H7 (cell line): ENCODE measurements at regions not wholly inside any gene's neighbourhood (a gene's known extent, or its start where the extent isn't known, plus 50 kb on each side); places are given as distances from the start of the nearest gene placed in this dataset.
A peak's percentile ranks its signal among the peaks of the same experiment; 100 is the strongest.

Experiments used
- DNase-seq: peaks from one replicate; pipeline ENCODE4 v3.0.0; 2012
- H3K27me3 ChIP-seq: 2 replicates; pipeline ENCODE4 v1.6.0; 2011; ENCODE audit warnings: mild to moderate bottlenecking, low read length; ENCODE audit not compliant: control insufficient read depth, insufficient read depth
- H3K36me3 ChIP-seq: replicated peaks from 2 replicates; pipeline ENCODE4 v1.5.1; 2011; ENCODE audit warnings: low read length; ENCODE audit not compliant: control insufficient read depth, insufficient read depth
- H3K4me3 ChIP-seq: 2 replicates; pipeline ENCODE4 v1.5.1; 2011; ENCODE audit warnings: low read depth, mild to moderate bottlenecking, control low read depth, low read length, moderate library complexity; ENCODE audit not compliant: insufficient read depth

DNA sequence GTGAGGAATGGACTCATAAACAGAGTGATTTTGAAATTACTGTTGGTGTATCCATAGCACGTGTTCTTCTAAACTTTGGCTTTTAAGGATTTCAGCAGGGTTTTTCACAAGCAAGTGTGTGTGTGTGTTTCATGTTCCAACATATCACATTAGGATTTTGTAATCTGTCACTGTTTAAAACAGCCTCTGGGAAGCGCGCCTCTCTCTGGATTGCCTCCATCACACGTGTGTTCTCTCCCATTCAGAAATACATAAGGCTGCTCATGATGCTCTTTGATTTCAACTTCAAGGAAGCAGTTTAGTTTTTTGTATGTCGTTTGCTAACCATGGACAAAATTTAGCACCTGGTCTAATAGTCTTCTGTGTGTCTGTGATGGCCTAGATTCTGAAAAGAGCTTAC is 370.4 kb downstream of the MTX2 start:
- Histone ChIP-seq H3K4me3 (no peak overlapping the region), H3K27me3 (peaks cover 28% of the 10 kb centered on the region), H3K36me3 (no peaks in the 10 kb centered on the region)
- no peak for DNase-seq

DNA sequence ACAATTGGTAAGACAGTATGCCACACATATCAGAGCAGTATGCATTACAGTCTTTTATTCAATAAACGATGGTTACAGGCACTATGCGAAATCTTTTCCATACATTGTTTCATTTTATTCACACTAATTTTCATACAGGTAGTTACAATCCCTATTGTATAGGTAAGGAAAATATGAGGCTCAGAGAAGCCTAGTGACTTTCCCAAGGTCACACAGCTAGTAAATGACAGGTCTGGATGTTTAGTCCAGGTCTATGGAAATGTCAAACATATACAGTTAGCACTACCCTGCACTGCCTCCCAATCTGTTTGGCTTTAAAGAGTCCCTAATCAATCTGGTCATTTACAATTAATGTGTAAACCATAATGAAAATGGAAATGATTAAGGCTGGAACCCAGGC is 372.2 kb downstream of the MTX2 start:
- no peak for DNase-seq
- Histone ChIP-seq H3K27me3 (peaks cover 26% of the 10 kb centered on the region), H3K36me3 (no peaks in the 10 kb centered on the region), H3K4me3 (no peak overlapping the region)

DNA sequence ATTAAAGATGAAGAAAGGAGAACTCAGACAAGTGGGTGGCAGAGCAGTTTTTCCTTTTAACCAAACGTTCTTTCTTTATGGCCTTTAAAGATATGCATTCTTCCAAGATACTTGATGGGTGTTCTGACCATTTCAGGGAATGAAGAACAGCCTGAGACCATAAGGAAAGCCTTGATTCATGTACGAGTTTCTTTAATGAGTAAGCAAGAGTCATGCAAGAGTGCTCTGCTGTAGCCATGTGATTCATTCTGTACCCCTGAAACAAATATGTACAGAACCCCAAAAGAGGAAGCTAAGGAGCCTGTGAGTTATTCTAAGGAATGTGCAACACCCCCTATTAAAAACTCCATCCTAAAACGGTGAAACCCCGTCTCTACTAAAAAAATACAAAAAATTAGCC is 372.8 kb downstream of the MTX2 start:
- H3K27me3 ChIP-seq, result peaks cover 20% of the 10 kb centered on the region

DNA sequence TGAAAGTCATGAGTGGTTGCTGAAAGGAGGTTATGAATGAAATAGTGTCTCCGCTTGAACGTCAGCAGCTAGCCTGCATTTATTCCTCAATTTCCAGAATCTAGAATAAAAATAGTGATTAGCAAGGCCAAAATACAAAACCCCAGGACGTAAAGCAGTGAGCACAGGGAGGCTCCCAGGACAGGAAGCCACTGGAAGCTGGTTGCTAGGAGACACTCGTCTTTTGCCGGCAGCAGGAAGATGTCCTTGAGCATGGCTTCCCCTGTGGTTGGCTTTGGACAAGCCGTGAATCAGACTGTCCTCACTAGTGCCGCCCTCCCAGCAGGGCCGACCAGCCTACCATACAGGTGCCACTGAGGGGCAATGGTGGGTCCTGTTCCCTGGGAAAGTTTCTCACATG is 374.4 kb downstream of the MTX2 start:
- DNase-seq, result peak; percentile 39
- no peaks in the 10 kb centered on the region for H3K36me3 ChIP-seq
- peaks cover 10% of the 10 kb centered on the region for H3K27me3 ChIP-seq
- no peak overlapping the region for H3K4me3 ChIP-seq

More for the DNA sequence above, 372.8 kb downstream of the MTX2 start:
- H3K4me3 ChIP-seq, result no peak overlapping the region
- DNase-seq, result no peak
- no peaks in the 10 kb centered on the region for H3K36me3 ChIP-seq

DNA sequence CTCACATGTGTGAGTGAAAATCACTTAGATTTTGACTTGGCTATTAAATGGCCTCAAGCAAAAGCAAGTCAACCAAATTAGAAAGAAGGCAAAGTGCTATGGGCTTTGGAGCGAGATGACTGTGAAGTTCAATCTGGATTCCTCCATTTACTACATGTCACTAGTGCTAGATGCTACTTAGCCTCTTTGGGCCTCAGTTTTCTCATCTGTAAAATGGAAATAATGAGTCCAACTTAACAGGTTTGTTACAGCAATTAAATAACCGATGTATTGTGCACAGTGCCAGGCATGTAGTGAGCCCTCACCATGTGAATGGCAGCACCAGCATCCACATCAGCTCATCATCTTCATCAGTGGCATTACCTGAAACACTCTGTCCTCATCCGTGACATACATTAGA is 376.3 kb downstream of the MTX2 start:
- Histone ChIP-seq H3K4me3 (no peak overlapping the region), H3K36me3 (no peaks in the 10 kb centered on the region), H3K27me3 (peaks cover 10% of the 10 kb centered on the region)
- DNase-seq, result no peak

DNA sequence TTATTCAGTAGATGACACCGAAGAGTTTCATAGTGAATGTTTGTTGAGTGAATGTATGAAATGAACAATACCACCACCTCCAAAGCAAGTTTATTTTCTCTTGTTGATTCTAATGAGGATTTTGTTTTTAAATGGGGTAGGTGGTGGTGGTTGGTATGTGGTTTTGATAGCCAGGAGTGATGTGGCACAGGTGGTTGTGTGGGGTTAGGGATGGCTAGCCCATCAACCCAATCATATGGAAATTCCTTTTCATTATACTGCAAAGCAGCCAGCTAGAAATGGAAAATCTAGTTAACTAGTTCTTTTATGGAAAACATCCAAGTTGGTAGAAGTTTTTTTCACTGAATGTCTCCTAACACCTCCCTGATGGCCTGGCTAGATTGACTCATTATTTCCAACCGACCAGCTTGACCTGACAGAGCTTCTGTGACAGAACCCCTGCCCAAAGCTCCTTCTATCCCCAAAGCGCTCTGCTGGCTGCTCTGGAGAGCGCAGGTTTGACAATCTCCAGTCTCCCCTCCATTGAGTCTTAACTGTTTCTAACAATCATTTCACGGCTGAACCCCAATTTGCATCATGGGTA is 376.9 kb downstream of the MTX2 start:
- Histone ChIP-seq H3K4me3 (no peak overlapping the region), H3K27me3 (peaks cover 10% of the 10 kb centered on the region), H3K36me3 (no peaks in the 10 kb centered on the region)
- DNase-seq, result no peak

DNA sequence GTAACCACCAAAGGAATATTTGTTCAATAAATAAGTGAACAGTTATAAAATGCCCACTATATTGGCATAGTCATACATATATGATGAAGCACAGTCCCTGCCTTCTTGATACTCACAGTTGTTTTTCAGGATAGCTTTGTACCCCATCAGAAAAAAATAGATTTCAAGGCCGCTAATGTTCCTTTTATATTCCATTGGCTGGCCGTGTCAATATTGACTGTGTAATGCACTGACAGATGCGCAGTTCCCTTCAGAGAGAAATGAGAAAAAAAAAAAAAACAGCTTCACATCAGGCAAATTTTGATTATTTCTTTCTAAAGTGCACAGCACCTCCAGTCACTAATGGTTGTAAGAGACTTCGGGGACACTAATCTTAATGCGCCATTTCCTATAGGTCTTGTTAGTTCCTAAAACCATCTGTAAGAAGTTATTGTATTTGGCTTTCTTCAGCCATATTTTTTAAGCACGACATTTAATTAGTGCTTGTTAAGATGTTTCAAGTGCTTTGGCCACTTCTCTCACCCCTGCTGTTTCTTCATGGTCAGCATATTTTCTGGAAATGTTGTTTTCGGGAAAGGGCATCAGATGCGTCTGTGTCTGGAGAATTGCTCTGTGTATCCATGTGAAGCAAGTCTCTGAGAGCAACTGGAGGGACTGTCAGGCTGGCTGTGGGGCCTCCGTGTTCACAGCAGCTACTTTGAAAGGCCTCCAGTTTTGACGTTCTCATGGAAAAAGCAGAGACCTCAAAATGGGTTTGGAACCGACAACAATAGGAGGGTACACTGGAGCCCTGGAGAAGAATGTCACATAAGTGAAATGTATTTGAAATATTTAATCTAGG is 378.3 kb downstream of the MTX2 start:
- H3K36me3 ChIP-seq, result no peaks in the 10 kb centered on the region
- H3K27me3 ChIP-seq, result peaks cover 10% of the 10 kb centered on the region
- no peak overlapping the region for H3K4me3 ChIP-seq
- no peak for DNase-seq

DNA sequence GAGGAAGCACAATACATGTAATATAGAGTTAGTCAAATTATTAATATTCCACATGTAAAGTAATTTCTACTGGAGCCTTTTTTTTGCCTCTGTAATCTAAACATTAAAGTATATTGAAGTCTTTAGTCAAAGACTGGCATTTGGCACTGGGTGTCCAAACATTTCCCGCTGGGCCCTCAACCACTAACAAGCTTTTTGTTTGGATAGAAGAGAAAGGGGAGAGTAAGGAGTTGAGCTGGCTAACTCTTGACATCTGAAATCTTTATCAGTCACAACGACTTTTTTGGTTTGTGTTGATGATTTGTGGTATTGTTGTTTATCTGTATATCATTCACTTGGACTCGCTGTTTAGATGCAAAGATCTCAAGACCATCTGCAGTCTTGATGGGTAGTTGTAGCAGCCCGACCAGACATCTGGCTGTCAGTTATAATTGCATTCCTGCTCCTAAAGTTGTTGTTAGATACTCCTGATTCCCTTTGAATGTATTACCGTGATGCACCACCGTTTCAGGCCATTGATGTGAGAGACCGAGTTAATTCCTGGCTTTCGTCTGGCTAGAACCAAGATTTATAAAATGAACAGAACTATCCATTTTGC is 379.6 kb downstream of the MTX2 start:
- no peaks in the 10 kb centered on the region for H3K36me3 ChIP-seq
- no peak overlapping the region for H3K4me3 ChIP-seq
- DNase-seq, result no peak
- peaks cover 10% of the 10 kb centered on the region for H3K27me3 ChIP-seq

DNA sequence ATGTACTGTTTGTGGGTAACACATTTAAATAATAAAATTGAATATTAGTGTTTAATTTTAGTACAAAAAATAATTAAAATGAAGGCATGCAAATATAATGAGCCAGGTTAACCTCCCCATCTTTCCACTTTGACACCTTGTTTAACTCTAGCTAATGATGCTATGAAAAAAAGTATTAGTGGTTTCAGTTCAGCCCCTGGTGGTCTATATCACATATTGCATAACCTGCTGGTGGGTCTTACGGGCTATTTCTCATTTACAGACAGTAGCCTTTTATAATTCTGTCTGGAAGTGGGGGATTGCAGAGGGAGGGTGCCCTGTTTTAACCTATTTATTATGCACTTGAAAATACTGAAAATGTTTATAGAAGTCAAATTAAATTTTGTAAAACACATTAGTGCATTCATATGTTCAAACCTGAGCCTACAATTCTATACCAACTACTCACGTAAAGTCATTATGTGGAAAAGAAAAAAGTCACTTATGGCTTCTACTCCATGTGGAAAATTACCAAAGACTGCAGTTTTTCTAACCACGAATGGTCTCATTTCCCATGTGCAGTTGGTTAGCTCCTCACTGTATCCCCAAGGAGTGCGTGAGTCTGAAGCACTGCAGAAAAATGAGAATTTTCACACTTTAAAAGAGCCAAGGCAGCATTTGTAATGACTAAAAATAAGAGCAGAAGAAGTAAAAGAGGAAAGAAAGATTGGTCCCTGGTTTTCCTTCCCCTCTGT is 381.0 kb downstream of the MTX2 start:
- DNase-seq, result no peak
- H3K4me3 ChIP-seq, result no peak overlapping the region
- H3K27me3 ChIP-seq, result peaks cover 3% of the 10 kb centered on the region
- no peaks in the 10 kb centered on the region for H3K36me3 ChIP-seq

DNA sequence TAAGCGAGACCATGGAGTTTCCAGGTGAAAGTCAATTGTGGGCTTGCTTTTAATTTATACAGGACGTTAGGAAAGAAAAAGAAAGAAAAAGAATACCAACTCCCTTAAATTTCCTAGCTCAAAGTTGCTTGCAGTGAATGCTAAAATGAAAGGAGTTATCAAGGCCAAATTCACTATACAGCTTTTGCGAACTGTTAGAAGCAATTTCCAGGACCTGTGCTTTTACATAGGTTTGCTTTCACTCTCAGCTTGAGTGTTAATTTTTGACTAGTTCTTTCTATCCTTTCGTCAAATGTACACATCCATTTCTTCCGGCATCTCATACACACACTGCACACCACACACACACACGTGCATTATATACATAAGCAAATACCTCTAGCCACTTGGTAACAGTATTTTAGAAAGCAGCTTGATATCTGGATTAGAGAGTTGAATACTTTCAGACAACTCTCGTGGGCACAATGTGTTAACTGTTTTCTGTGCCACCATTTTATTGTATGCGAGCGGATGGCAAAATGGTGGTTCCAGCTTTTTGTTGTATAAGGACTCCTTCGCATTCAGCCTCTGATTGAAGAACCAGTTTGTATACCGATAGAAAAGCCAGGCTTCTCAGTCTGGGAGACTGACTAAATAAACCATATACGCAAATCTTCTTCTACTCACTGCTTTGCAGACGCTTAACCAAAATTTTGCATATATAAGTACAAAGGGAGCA is 381.8 kb downstream of the MTX2 start:
- Histone ChIP-seq H3K27me3 (no peaks in the 10 kb centered on the region), H3K4me3 (no peak overlapping the region), H3K36me3 (no peaks in the 10 kb centered on the region)
- DNase-seq, result no peak

DNA sequence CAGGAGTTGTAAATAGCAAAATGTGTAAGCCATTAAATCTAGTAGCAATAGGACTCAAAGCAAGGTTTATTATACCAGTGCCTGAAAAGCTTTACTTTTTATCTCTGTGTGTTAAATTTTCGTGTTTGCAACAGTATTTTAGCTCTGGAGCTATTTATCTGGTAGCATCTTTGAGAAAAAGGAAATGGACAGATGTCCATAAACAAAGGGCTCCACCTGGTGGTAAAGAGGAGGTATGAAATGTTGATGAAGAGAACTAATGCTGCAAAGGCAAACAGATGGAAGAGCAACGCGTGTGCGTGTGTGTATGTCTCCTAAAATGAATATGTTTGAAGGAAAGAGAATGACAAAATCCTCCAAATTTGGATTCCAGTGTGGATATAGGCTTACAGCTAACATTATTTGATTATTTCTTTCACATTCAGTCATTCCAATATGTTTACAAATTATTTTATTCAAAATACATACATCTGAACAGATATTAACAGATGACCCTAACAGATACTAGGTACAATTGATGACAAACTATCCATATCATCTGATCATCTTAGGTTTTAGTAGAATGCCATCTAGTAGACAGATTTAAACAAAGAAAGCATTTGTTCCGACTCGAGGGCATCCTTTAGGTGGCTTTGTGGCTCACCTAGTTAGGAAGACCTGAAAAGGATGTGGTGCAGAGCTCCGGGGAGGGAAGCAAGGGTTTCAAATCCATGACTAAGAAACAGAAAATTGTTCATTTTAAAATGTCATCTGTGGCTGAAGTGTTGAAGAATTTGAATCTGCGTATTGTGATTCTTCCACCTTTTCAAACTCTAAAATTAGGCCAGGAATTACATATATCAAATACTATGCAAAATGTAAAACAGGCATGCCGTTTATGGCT is 383.3 kb downstream of the MTX2 start:
- Histone ChIP-seq H3K36me3 (no peaks in the 10 kb centered on the region), H3K27me3 (no peaks in the 10 kb centered on the region), H3K4me3 (no peak overlapping the region)
- DNase-seq, result no peak

DNA sequence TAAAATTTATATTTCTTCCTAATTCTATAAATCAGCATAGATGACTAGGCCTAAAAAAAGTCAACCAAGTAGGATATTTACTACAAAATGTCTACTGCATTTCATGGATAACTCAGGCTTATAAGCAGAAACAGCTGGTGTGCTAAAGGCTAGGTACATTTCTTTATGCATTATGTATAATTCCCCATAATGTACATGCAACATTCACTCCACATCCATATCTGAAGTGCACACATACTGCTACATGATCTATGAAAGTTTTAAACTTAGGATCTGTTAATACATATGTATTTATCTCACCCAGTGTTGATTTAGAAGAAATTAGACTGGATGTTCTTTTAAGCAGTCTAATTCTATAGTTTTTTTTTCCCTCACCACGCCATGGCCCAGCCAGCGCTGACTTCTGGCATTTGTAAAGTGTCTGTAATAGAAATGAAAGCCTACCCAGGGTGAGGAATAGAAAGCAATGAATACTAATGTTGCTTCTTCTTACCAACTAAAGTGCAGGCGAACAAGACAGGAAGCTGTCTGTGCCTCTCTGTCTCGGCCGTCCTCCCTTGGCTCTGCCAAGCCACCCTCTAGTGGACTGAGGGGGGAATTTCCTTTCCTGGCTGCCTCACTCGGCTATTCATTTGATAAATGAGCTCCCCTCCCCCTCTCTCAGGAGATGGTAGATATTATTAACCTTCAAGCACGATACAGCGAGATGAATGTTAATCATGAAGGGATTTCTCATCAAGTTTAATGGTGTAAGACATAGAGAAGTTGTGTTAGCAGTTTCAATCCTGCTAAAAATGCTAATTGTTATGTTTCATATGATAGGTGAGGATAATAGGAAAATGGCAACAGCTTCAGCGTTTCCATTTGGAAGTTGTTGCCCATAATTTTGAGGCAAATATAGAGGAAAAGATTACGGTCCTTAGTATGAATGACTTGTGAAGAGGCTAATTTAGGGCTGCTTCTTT is 384.5 kb downstream of the MTX2 start:
- DNase-seq, result peak; percentile 47
- H3K4me3 ChIP-seq, result no peak overlapping the region
- H3K27me3 ChIP-seq, result no peaks in the 10 kb centered on the region
- H3K36me3 ChIP-seq, result no peaks in the 10 kb centered on the region
